Lung (tissue), 11 donors: ENCODE measurements at regions not wholly inside any gene's neighbourhood (a gene's known extent, or its start where the extent isn't known, plus 50 kb on each side); places are given as distances from the start of the nearest gene placed in this dataset.

Source experiments
- ATAC-seq: fragments of 200-7000 bp; cut with Tn5 transposase; one replicate; pipeline ENCODE4 v1.9.1; 2020; ENCODE audit warnings: moderate number of reproducible peaks; ENCODE audit not compliant: insufficient read depth, low FRiP score
- DNase-seq, 3 donors: peaks; one replicate each; pipeline ENCODE4 v3.0.0-alpha.2; 2013 to 2017
- H3K27ac ChIP-seq, 2 donors: one replicate each; pipeline ENCODE4 v1.5.1; 2013; ENCODE audit warnings: mild to moderate bottlenecking in 2 of 2, moderate library complexity in 2 of 2, control low read depth in 1 of 2, inconsistent platforms in 1 of 2, low read depth in 1 of 2, low read length in 1 of 2
- H3K27me3 ChIP-seq, 3 donors: one replicate each; pipeline ENCODE4 v1.5.1; 2013; ENCODE audit warnings: low read length in 2 of 3; ENCODE audit not compliant: control insufficient read depth in 3 of 3, insufficient read depth in 3 of 3
- H3K36me3 ChIP-seq, 4 donors: one replicate each; pipeline ENCODE4 v1.5.1; 2013; ENCODE audit warnings: low read length in 4 of 4, mild to moderate bottlenecking in 1 of 4, moderate library complexity in 1 of 4; ENCODE audit not compliant: control insufficient read depth in 4 of 4, insufficient read depth in 4 of 4
- H3K4me1 ChIP-seq, 5 donors: one replicate each; pipeline ENCODE4 v1.5.1; 2013; ENCODE audit warnings: low read length in 5 of 5, mild to moderate bottlenecking in 2 of 5, moderate library complexity in 1 of 5; ENCODE audit not compliant: control insufficient read depth in 5 of 5, insufficient read depth in 5 of 5
- H3K4me3 ChIP-seq: one replicate; pipeline ENCODE4 v1.5.1; 2013; ENCODE audit warnings: mild to moderate bottlenecking, control low read depth, moderate library complexity
- H3K9ac ChIP-seq, 2 donors: one replicate each; pipeline ENCODE4 v1.5.1; 2013; ENCODE audit warnings: low read length in 2 of 2, control low read depth in 1 of 2; ENCODE audit not compliant: insufficient read depth in 1 of 2
- H3K9me3 ChIP-seq, 4 donors: one replicate each; pipeline ENCODE4 v1.5.1; 2013; ENCODE audit warnings: low read length in 3 of 4, mild to moderate bottlenecking in 1 of 4, moderate library complexity in 1 of 4; ENCODE audit not compliant: control insufficient read depth in 4 of 4, insufficient read depth in 3 of 4
- WGBS, 2 donors: extraction: QIAGEN DNeasy Blood & Tissue Kit; methylation state at CpG; one replicate each; pipeline ENCODE4 v1.1.7; 2013; 5-methylcytosine and 5-hydroxymethylcytosine counted together
- TF ChIP-seq, protein P1 (sequence below): IDR thresholded peaks from 2 replicates; pipeline ENCODE4 v1.5.1; 2012; ENCODE audit warnings: mild to moderate bottlenecking; ENCODE audit errors: control extremely low read depth, extremely low read depth
- donor health status: control.
- donor health status: control.
- donor health status: Bipolar disorder and iron deficiency.
- donor health status: healthy.
- donor health status: DM: yes; HTN: yes; CAD: no.

DNA sequence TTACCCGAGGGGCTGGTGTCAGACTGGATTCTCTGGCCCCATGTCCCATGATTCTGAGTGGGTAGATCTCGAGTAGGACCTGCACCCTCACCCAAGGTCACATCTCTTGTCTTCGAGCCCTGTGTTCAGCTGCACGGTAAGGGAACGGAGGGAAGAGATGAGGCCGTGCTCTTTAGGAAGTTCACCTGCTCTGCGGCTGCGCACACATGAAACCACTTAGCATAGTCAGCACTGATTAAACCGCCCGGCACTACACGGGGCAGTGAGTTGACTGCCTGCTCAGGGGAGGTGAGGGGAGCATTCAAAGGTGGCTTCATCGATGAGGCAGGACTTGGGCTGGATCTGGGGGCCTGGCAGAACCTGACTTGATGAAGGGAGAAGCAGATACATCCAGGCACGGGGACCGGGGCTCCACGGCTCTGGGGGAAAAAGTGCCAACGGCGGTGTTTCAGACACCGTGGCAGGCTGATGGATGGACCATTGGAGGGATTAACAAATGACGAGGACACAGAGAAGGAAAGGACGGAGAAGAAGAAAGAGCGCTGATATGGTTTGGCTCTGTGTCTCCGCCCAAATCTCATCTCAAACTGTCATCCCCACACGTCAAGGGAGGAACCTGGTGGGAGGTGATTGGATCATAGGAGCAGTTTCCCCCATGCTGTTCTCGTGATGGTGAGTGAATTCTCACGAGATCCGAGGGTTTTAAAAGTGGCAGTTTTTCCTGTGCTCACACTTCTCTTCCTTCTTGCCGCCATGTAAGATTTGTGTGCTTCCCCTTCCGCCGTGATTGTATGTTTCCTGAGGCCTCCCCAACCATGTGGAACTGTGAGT lies 248.6 kb downstream of the CYP26B1 start:
- no peaks in the 10 kb centered on the region for H3K36me3 ChIP-seq
- no peak for ATAC-seq
- TF ChIP-seq, protein P1, sequence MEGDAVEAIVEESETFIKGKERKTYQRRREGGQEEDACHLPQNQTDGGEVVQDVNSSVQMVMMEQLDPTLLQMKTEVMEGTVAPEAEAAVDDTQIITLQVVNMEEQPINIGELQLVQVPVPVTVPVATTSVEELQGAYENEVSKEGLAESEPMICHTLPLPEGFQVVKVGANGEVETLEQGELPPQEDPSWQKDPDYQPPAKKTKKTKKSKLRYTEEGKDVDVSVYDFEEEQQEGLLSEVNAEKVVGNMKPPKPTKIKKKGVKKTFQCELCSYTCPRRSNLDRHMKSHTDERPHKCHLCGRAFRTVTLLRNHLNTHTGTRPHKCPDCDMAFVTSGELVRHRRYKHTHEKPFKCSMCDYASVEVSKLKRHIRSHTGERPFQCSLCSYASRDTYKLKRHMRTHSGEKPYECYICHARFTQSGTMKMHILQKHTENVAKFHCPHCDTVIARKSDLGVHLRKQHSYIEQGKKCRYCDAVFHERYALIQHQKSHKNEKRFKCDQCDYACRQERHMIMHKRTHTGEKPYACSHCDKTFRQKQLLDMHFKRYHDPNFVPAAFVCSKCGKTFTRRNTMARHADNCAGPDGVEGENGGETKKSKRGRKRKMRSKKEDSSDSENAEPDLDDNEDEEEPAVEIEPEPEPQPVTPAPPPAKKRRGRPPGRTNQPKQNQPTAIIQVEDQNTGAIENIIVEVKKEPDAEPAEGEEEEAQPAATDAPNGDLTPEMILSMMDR, result no peak
- 71 to 79% methylated on average over 29 of the region's 29 CpGs for WGBS, 2 donors
- no peak overlapping the region for H3K27ac ChIP-seq
- H3K27me3 ChIP-seq, result no peaks in the 10 kb centered on the region
- peaks cover 0 to 4% (median 0%) of the 10 kb centered on the region in 5 donors for H3K4me1 ChIP-seq
- H3K9me3 ChIP-seq, result peaks cover 0 to 3% (median 0%) of the 10 kb centered on the region in 4 donors
- DNase-seq, result no peak
- H3K4me3 ChIP-seq, result no peak overlapping the region
- no peak overlapping the region for H3K9ac ChIP-seq

DNA sequence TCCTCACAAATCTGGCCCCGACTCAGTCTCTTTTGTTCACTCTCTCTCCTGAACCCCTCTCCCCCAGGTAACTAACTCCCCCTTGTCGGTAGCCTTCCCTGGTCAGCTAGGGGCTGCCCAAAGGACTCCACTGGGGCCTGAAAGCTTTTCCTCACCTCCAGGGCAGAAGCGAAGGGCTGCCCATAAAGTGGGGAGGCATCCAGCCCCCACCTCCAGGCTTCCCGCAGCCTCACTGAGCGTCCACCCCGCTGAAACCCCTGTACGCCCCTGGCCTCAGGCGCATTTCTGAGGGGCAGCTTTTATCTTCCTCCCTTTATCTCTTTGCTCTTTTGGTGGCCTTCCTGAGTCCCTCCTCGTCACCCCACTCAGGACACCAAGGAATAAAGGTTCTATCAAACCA lies 249.3 kb downstream of the CYP26B1 start:
- no peaks in the 10 kb centered on the region for H3K27me3 ChIP-seq
- no peak for DNase-seq
- TF ChIP-seq, protein P1, result no peak
- ATAC-seq, result no peak
- WGBS, 2 donors, result 90 to 92% methylated on average over 9 of the region's 9 CpGs
- H3K9me3 ChIP-seq, result peaks cover 0 to 3% (median 0%) of the 10 kb centered on the region in 4 donors
- no peaks in the 10 kb centered on the region for H3K36me3 ChIP-seq
- no peak overlapping the region for H3K27ac ChIP-seq
- H3K9ac ChIP-seq, result no peak overlapping the region
- no peaks in the 10 kb centered on the region for H3K4me1 ChIP-seq
- no peak overlapping the region for H3K4me3 ChIP-seq

GRCh38 chr2:71897836-71898235 lies 249.8 kb downstream of the CYP26B1 start:
- TF ChIP-seq, protein P1, result no peak
- H3K27me3 ChIP-seq, result no peaks in the 10 kb centered on the region
- ATAC-seq, result no peak

DNA sequence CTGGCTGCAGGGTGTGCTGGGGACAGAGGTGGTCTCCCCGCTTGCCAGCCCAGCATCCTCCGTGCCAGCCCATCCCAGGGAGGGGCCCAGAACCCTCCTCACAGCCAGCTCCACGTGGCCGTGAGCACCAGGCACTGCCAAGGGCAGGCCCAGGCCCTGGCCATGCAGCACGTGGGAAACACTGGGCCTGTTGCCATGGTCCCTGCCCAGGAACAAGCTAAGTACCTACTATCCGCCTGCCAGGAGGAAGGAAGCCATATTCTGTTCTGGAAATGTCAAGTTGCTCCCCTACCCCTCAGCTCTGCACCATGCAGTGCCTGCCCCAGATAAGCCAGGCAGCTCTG lies 250.6 kb downstream of the CYP26B1 start:
- H3K4me3 ChIP-seq, result no peak overlapping the region
- H3K36me3 ChIP-seq, result no peaks in the 10 kb centered on the region
- TF ChIP-seq, protein P1, result no peak
- H3K9me3 ChIP-seq, result peaks cover 0 to 3% (median 0%) of the 10 kb centered on the region in 4 donors
- H3K27ac ChIP-seq, result no peak overlapping the region
- H3K27me3 ChIP-seq, result no peaks in the 10 kb centered on the region
- 73 to 83% methylated on average over 6 of the region's 6 CpGs for WGBS, 2 donors
- no peak for DNase-seq
- H3K9ac ChIP-seq, result no peak overlapping the region
- H3K4me1 ChIP-seq, result no peaks in the 10 kb centered on the region
- no peak for ATAC-seq

More at GRCh38 chr2:71897836-71898235, 249.8 kb downstream of the CYP26B1 start:
- H3K36me3 ChIP-seq, result no peaks in the 10 kb centered on the region
- no peak for DNase-seq
- H3K9ac ChIP-seq, result no peak overlapping the region
- 83 to 88% methylated on average over 7 of the region's 7 CpGs for WGBS, 2 donors
- H3K27ac ChIP-seq, result no peak overlapping the region
- H3K4me3 ChIP-seq, result no peak overlapping the region
- peaks cover 0 to 3% (median 0%) of the 10 kb centered on the region in 4 donors for H3K9me3 ChIP-seq
- H3K4me1 ChIP-seq, result no peaks in the 10 kb centered on the region
